ENCODE measurements at regions not wholly inside any gene's neighbourhood (a gene's known extent, or its start where the extent isn't known, plus 50 kb on each side); places are given as distances from the start of the nearest gene placed in this dataset.

GRCh38 chr3:166455744-166456143 is 618.5 kb upstream of the BCHE start:
- ATAC-seq (replicated peaks in 1 of 4): no peak
- H3K9me3 Mint-ChIP-seq: peaks cover 8 to 21% (median 10%) of the 10 kb centered on the region in 3 donors

GRCh38 chr3:166453478-166453877 is 616.3 kb upstream of the BCHE start:
- Mint-ChIP-seq H3K36me3 (no peaks in the 10 kb centered on the region), H3K9me3 (peaks cover 6 to 17% (median 8%) of the 10 kb centered on the region in 3 donors), H3K4me1 (no peaks in the 10 kb centered on the region), H3K27me3 (no peaks in the 10 kb centered on the region), H3K27ac (no peak overlapping the region), H3K4me3 (no peak overlapping the region)
- Histone ChIP-seq H3K27me3 (replicated peaks in 1 of 2; ENCODE audit: control insufficient read depth in 2 of 2, extremely low read depth in 1 of 2, insufficient read depth in 2 of 2, low read length in 1 of 2) (no peaks in the 10 kb centered on the region), H3K27ac (ENCODE audit: low read length) (no peak overlapping the region), H3K9me3 (no peaks in the 10 kb centered on the region), H3K4me3 (ENCODE audit: control insufficient read depth in 1 of 2, extremely low read depth in 1 of 2, low read length in 1 of 2) (no peak overlapping the region), H3K36me3 (ENCODE audit: control insufficient read depth in 2 of 2, extremely low read depth in 1 of 2, insufficient read depth in 1 of 2, low read length in 1 of 2) (no peaks in the 10 kb centered on the region), H3K4me1 (ENCODE audit: control insufficient read depth in 1 of 2, extremely low read depth in 1 of 2, insufficient read depth in 2 of 2, low read length in 2 of 2) (no peaks in the 10 kb centered on the region)
- ChIA-PET POLR2A (no interaction called here), CTCF (no interaction called here)
- DNase-seq (no peak), ATAC-seq (replicated peaks in 1 of 4) (no peak)
- WGBS (ENCODE audit: insufficient coverage): no CpG with 5 or more reads among the region's 1 CpG

More at GRCh38 chr3:166455744-166456143, 618.5 kb upstream of the BCHE start:
- Mint-ChIP-seq H3K4me1 (no peaks in the 10 kb centered on the region), H3K36me3 (no peaks in the 10 kb centered on the region), H3K27me3 (no peaks in the 10 kb centered on the region), H3K4me3 (no peak overlapping the region), H3K27ac (no peak overlapping the region)
- no peak overlapping the region for H3K27ac ChIP-seq (ENCODE audit: low read length)
- ChIA-PET POLR2A (no interaction called here), CTCF (no interaction called here)
- H3K27me3 ChIP-seq (replicated peaks in 1 of 2; ENCODE audit: control insufficient read depth in 2 of 2, extremely low read depth in 1 of 2, insufficient read depth in 2 of 2, low read length in 1 of 2): no peaks in the 10 kb centered on the region
- H3K4me3 ChIP-seq (ENCODE audit: control insufficient read depth in 1 of 2, extremely low read depth in 1 of 2, low read length in 1 of 2): no peak overlapping the region
- no peaks in the 10 kb centered on the region for H3K36me3 ChIP-seq (ENCODE audit: control insufficient read depth in 2 of 2, extremely low read depth in 1 of 2, insufficient read depth in 1 of 2, low read length in 1 of 2)
- DNase-seq: no peak
- no peaks in the 10 kb centered on the region for H3K4me1 ChIP-seq (ENCODE audit: control insufficient read depth in 1 of 2, extremely low read depth in 1 of 2, insufficient read depth in 2 of 2, low read length in 2 of 2)
- WGBS (ENCODE audit: insufficient coverage): 60% methylated on average over 1 of the region's 3 CpGs
- H3K9me3 ChIP-seq: no peaks in the 10 kb centered on the region

- H3K27me3 ChIP-seq (replicated peaks in 1 of 2; ENCODE audit: control insufficient read depth in 2 of 2, extremely low read depth in 1 of 2, insufficient read depth in 2 of 2, low read length in 1 of 2): no peaks in the 10 kb centered on the region
- POLR2A ChIA-PET: no interaction called here
- ATAC-seq (replicated peaks in 1 of 4) (no peak), DNase-seq (no peak)
- CTCF ChIA-PET: no interaction called here
- Mint-ChIP-seq H3K4me1 (no peaks in the 10 kb centered on the region), H3K27ac (no peak overlapping the region), H3K36me3 (no peaks in the 10 kb centered on the region), H3K9me3 (peaks cover 4 to 13% (median 7%) of the 10 kb centered on the region in 3 donors), H3K27me3 (no peaks in the 10 kb centered on the region), H3K4me3 (no peak overlapping the region)
- no peak overlapping the region for H3K27ac ChIP-seq (ENCODE audit: low read length)
- no peaks in the 10 kb centered on the region for H3K9me3 ChIP-seq
- H3K4me1 ChIP-seq (ENCODE audit: control insufficient read depth in 1 of 2, extremely low read depth in 1 of 2, insufficient read depth in 2 of 2, low read length in 2 of 2): no peaks in the 10 kb centered on the region
- WGBS (ENCODE audit: insufficient coverage): no CpG with 5 or more reads among the region's 1 CpG
- H3K4me3 ChIP-seq (ENCODE audit: control insufficient read depth in 1 of 2, extremely low read depth in 1 of 2, low read length in 1 of 2): no peak overlapping the region
- no peaks in the 10 kb centered on the region for H3K36me3 ChIP-seq (ENCODE audit: control insufficient read depth in 2 of 2, extremely low read depth in 1 of 2, insufficient read depth in 1 of 2, low read length in 1 of 2)
Observed at GRCh38 chr3:166451997-166452396, 614.8 kb upstream of the BCHE start.

- no peak overlapping the region for H3K4me3 Mint-ChIP-seq
- H3K9me3 Mint-ChIP-seq: peaks cover 4 to 15% (median 7%) of the 10 kb centered on the region in 3 donors
- ChIA-PET POLR2A (no interaction called here), CTCF (no interaction called here)
- Histone ChIP-seq H3K27me3 (replicated peaks in 1 of 2; ENCODE audit: control insufficient read depth in 2 of 2, extremely low read depth in 1 of 2, insufficient read depth in 2 of 2, low read length in 1 of 2) (no peaks in the 10 kb centered on the region), H3K4me1 (ENCODE audit: control insufficient read depth in 1 of 2, extremely low read depth in 1 of 2, insufficient read depth in 2 of 2, low read length in 2 of 2) (no peaks in the 10 kb centered on the region), H3K9me3 (no peaks in the 10 kb centered on the region), H3K27ac (ENCODE audit: low read length) (no peak overlapping the region), H3K4me3 (ENCODE audit: control insufficient read depth in 1 of 2, extremely low read depth in 1 of 2, low read length in 1 of 2) (no peak overlapping the region), H3K36me3 (ENCODE audit: control insufficient read depth in 2 of 2, extremely low read depth in 1 of 2, insufficient read depth in 1 of 2, low read length in 1 of 2) (no peaks in the 10 kb centered on the region)
- H3K27ac Mint-ChIP-seq: no peak overlapping the region
- ATAC-seq (replicated peaks in 1 of 4) (no peak), DNase-seq (no peak)
- no CpG with 5 or more reads among the region's 3 CpGs for WGBS (ENCODE audit: insufficient coverage)
- no peaks in the 10 kb centered on the region for H3K4me1 Mint-ChIP-seq
- no peaks in the 10 kb centered on the region for H3K36me3 Mint-ChIP-seq
- H3K27me3 Mint-ChIP-seq: no peaks in the 10 kb centered on the region
Observed at GRCh38 chr3:166447513-166447912, 610.3 kb upstream of the BCHE start.

GRCh38 chr3:166446986-166447385 is 609.8 kb upstream of the BCHE start:
- Histone ChIP-seq H3K36me3 (ENCODE audit: control insufficient read depth in 2 of 2, extremely low read depth in 1 of 2, insufficient read depth in 1 of 2, low read length in 1 of 2) (no peaks in the 10 kb centered on the region), H3K27ac (ENCODE audit: low read length) (no peak overlapping the region), H3K4me3 (ENCODE audit: control insufficient read depth in 1 of 2, extremely low read depth in 1 of 2, low read length in 1 of 2) (no peak overlapping the region), H3K4me1 (ENCODE audit: control insufficient read depth in 1 of 2, extremely low read depth in 1 of 2, insufficient read depth in 2 of 2, low read length in 2 of 2) (no peaks in the 10 kb centered on the region), H3K9me3 (no peaks in the 10 kb centered on the region), H3K27me3 (replicated peaks in 1 of 2; ENCODE audit: control insufficient read depth in 2 of 2, extremely low read depth in 1 of 2, insufficient read depth in 2 of 2, low read length in 1 of 2) (no peaks in the 10 kb centered on the region)
- DNase-seq (no peak), ATAC-seq (replicated peaks in 1 of 4) (no peak)
- Mint-ChIP-seq H3K9me3 (peaks cover 5 to 18% (median 8%) of the 10 kb centered on the region in 3 donors), H3K36me3 (no peaks in the 10 kb centered on the region), H3K27me3 (no peaks in the 10 kb centered on the region), H3K4me1 (no peaks in the 10 kb centered on the region), H3K27ac (no peak overlapping the region), H3K4me3 (no peak overlapping the region)
- ChIA-PET POLR2A (no interaction called here), CTCF (no interaction called here)
- WGBS (ENCODE audit: insufficient coverage): no CpG with 5 or more reads among the region's 3 CpGs

GRCh38 chr3:166446291-166446690 is 609.1 kb upstream of the BCHE start:
- H3K9me3 Mint-ChIP-seq: peaks cover 3 to 17% (median 8%) of the 10 kb centered on the region in 3 donors
- H3K4me1 Mint-ChIP-seq: no peaks in the 10 kb centered on the region
- H3K9me3 ChIP-seq: no peaks in the 10 kb centered on the region
- no peak overlapping the region for H3K27ac ChIP-seq (ENCODE audit: low read length)
- no peaks in the 10 kb centered on the region for H3K27me3 ChIP-seq (replicated peaks in 1 of 2; ENCODE audit: control insufficient read depth in 2 of 2, extremely low read depth in 1 of 2, insufficient read depth in 2 of 2, low read length in 1 of 2)
- no peak for DNase-seq
- no peak for ATAC-seq (replicated peaks in 1 of 4)
- H3K4me3 ChIP-seq (ENCODE audit: control insufficient read depth in 1 of 2, extremely low read depth in 1 of 2, low read length in 1 of 2): no peak overlapping the region
- H3K4me3 Mint-ChIP-seq: no peak overlapping the region
- CTCF ChIA-PET: no interaction called here
- no peaks in the 10 kb centered on the region for H3K36me3 Mint-ChIP-seq
- no peaks in the 10 kb centered on the region for H3K36me3 ChIP-seq (ENCODE audit: control insufficient read depth in 2 of 2, extremely low read depth in 1 of 2, insufficient read depth in 1 of 2, low read length in 1 of 2)
- POLR2A ChIA-PET: no interaction called here
- H3K27me3 Mint-ChIP-seq: no peaks in the 10 kb centered on the region
- H3K27ac Mint-ChIP-seq: no peak overlapping the region
- no peaks in the 10 kb centered on the region for H3K4me1 ChIP-seq (ENCODE audit: control insufficient read depth in 1 of 2, extremely low read depth in 1 of 2, insufficient read depth in 2 of 2, low read length in 2 of 2)

- ChIA-PET POLR2A (no interaction called here), CTCF (no interaction called here)
- H3K36me3 ChIP-seq (ENCODE audit: control insufficient read depth in 2 of 2, extremely low read depth in 1 of 2, insufficient read depth in 1 of 2, low read length in 1 of 2): no peaks in the 10 kb centered on the region
- no peaks in the 10 kb centered on the region for H3K4me1 Mint-ChIP-seq
- no peaks in the 10 kb centered on the region for H3K36me3 Mint-ChIP-seq
- no peak overlapping the region for H3K4me3 ChIP-seq (ENCODE audit: control insufficient read depth in 1 of 2, extremely low read depth in 1 of 2, low read length in 1 of 2)
- H3K27ac ChIP-seq (ENCODE audit: low read length): no peak overlapping the region
- H3K27me3 ChIP-seq (replicated peaks in 1 of 2; ENCODE audit: control insufficient read depth in 2 of 2, extremely low read depth in 1 of 2, insufficient read depth in 2 of 2, low read length in 1 of 2): no peaks in the 10 kb centered on the region
- ATAC-seq (replicated peaks in 1 of 4) (no peak), DNase-seq (no peak)
- H3K27me3 Mint-ChIP-seq: no peaks in the 10 kb centered on the region
- H3K9me3 Mint-ChIP-seq: peaks cover 6 to 20% (median 12%) of the 10 kb centered on the region in 3 donors
- no peak overlapping the region for H3K4me3 Mint-ChIP-seq
- H3K4me1 ChIP-seq (ENCODE audit: control insufficient read depth in 1 of 2, extremely low read depth in 1 of 2, insufficient read depth in 2 of 2, low read length in 2 of 2): no peaks in the 10 kb centered on the region
- H3K27ac Mint-ChIP-seq: no peak overlapping the region
- H3K9me3 ChIP-seq: no peaks in the 10 kb centered on the region
Observed at GRCh38 chr3:166445865-166446264, 608.6 kb upstream of the BCHE start.
